DND-41 (cell line): ENCODE measurements at regions not wholly inside any gene's neighbourhood (a gene's known extent, or its start where the extent isn't known, plus 50 kb on each side); places are given as distances from the start of the nearest gene placed in this dataset.
"Not testable (repeated sequence)": the region's sequence is repeated elsewhere in the genome, so short reads cannot be mapped to it uniquely, and the experiment has no call there.

Source experiments
- ATAC-seq: fragments of 200-7000 bp; cut with Tn5 transposase; 3 replicates; pipeline ENCODE4 v1.9.1; 2021; ENCODE audit warnings: low read depth; ENCODE audit not compliant: insufficient read depth
- DNase-seq: peaks from one replicate; pipeline ENCODE4 v3.0.0-alpha.2; 2020
- H2AFZ ChIP-seq: 2 replicates; pipeline ENCODE4 v1.6.0; 2012; ENCODE audit warnings: low read depth, low read length
- H3K27ac ChIP-seq: 2 replicates; pipeline ENCODE4 v1.5.1; 2012; ENCODE audit warnings: low read length, inconsistent platforms
- H3K27me3 ChIP-seq: fragments of 200-600 bp; sonication (generic); 2 replicates; pipeline ENCODE4 v1.6.0; 2012; ENCODE audit warnings: low read length, mild to moderate bottlenecking, inconsistent platforms; ENCODE audit not compliant: insufficient read depth, poor library complexity
- H3K36me3 ChIP-seq: 2 replicates; pipeline ENCODE4 v1.5.1; 2012; ENCODE audit warnings: low read length, inconsistent platforms; ENCODE audit not compliant: insufficient read depth
- H3K4me1 ChIP-seq: 2 replicates; pipeline ENCODE4 v1.5.1; 2012; ENCODE audit warnings: mild to moderate bottlenecking, low read length; ENCODE audit not compliant: insufficient read depth
- H3K4me2 ChIP-seq: 2 replicates; pipeline ENCODE4 v1.6.0; 2012; ENCODE audit warnings: mild to moderate bottlenecking, moderate library complexity, low read length, inconsistent platforms; ENCODE audit not compliant: insufficient read depth
- H3K4me3 ChIP-seq, 2 experiments: fragments of 200-600 bp in 1 of 2; shearing (Covaris generic) in 1 of 2; 2 replicates each; pipeline ENCODE4 v1.5.1; 2012 to 2016; ENCODE audit warnings: inconsistent platforms in 2 of 2, low read length in 2 of 2, mild to moderate bottlenecking in 2 of 2, low read depth in 1 of 2, moderate library complexity in 1 of 2
- H3K79me2 ChIP-seq: 2 replicates; pipeline ENCODE4 v1.6.0; 2012; ENCODE audit warnings: low read length, inconsistent platforms; ENCODE audit not compliant: insufficient read depth
- H3K9ac ChIP-seq: 2 replicates; pipeline ENCODE4 v1.6.0; 2012; ENCODE audit warnings: low read depth, mild to moderate bottlenecking, inconsistent platforms, low read length, moderate library complexity
- H3K9me3 ChIP-seq: 2 replicates; pipeline ENCODE4 v1.5.1; 2012; ENCODE audit warnings: low read length, moderate library complexity, mild to moderate bottlenecking, inconsistent platforms; ENCODE audit not compliant: insufficient read depth, severe bottlenecking
- H4K20me1 ChIP-seq: 2 replicates; pipeline ENCODE4 v1.6.0; 2012; ENCODE audit warnings: low read length; ENCODE audit not compliant: insufficient read depth
- CTCF ChIP-seq: IDR thresholded peaks from 2 replicates; pipeline ENCODE4 v1.5.1; 2012; ENCODE audit warnings: borderline replicate concordance, low read length, moderate library complexity, mild to moderate bottlenecking; ENCODE audit not compliant: poor library complexity, severe bottlenecking; ENCODE audit errors: extremely low read depth
- EZH2 ChIP-seq: IDR thresholded peaks from 3 replicates; pipeline ENCODE4 v1.6.1; 2012; ENCODE audit warnings: borderline replicate concordance, low read depth, mild to moderate bottlenecking, moderate library complexity, low read length, inconsistent platforms; ENCODE audit not compliant: severe bottlenecking

- no peak for TF ChIP-seq EZH2
- no peak for TF ChIP-seq CTCF
- DNase-seq (no peak), ATAC-seq (no peak)
- no peak overlapping the region for H3K4me2 ChIP-seq
- H3K4me3 ChIP-seq = no peak overlapping the region
- H3K79me2 ChIP-seq = no peaks in the 10 kb centered on the region
- H3K9me3 ChIP-seq = no peaks in the 10 kb centered on the region
- H2AFZ ChIP-seq = no peak overlapping the region
- no peaks in the 10 kb centered on the region for H3K27me3 ChIP-seq
- no peak overlapping the region for H3K9ac ChIP-seq
- no peaks in the 10 kb centered on the region for H3K4me1 ChIP-seq
- no peaks in the 10 kb centered on the region for H3K36me3 ChIP-seq
- H3K27ac ChIP-seq = no peak overlapping the region
- 0 out of 2 replicates have a peak, but pooled peaks cover 2% of the 10 kb centered on the region for H4K20me1 ChIP-seq
These were observed 144.7 kb downstream of the ALOX5 start for GRCh38 chr10:45518741-45519140.

- H3K4me1 ChIP-seq = no peaks in the 10 kb centered on the region
- ATAC-seq (no peak), DNase-seq (no peak)
- no peak overlapping the region for H3K4me3 ChIP-seq
- no peaks in the 10 kb centered on the region for H3K36me3 ChIP-seq
- H3K27me3 ChIP-seq = no peaks in the 10 kb centered on the region
- no peak overlapping the region for H3K9ac ChIP-seq
- no peaks in the 10 kb centered on the region for H3K79me2 ChIP-seq
- H3K27ac ChIP-seq = no peak overlapping the region
- H3K9me3 ChIP-seq = no peaks in the 10 kb centered on the region
- no peak overlapping the region for H3K4me2 ChIP-seq
- H4K20me1 ChIP-seq = 0 out of 2 replicates have a peak, but pooled peaks cover 2% of the 10 kb centered on the region
- no peak overlapping the region for H2AFZ ChIP-seq
- TF ChIP-seq EZH2 = no peak
- TF ChIP-seq CTCF = no peak
These were observed 141.6 kb downstream of the ALOX5 start for GRCh38 chr10:45515630-45516029.

GRCh38 chr10:45514291-45515270, 140.6 kb downstream of the ALOX5 start:
- Histone ChIP-seq H4K20me1 (no peaks in the 10 kb centered on the region), H3K9ac (no peak overlapping the region), H3K9me3 (no peaks in the 10 kb centered on the region), H3K27ac (no peak overlapping the region), H3K27me3 (no peaks in the 10 kb centered on the region), H3K4me3 (no peak overlapping the region), H3K79me2 (no peaks in the 10 kb centered on the region), H3K4me1 (no peaks in the 10 kb centered on the region), H3K4me2 (no peak overlapping the region), H3K36me3 (no peaks in the 10 kb centered on the region), H2AFZ (no peak overlapping the region)
- no peak for ATAC-seq
- TF ChIP-seq EZH2 = no peak
- no peak for DNase-seq

GRCh38 chr10:45513551-45513950, 139.5 kb downstream of the ALOX5 start:
- Histone ChIP-seq H3K9ac (no peak overlapping the region), H3K27ac (no peak overlapping the region), H3K36me3 (no peaks in the 10 kb centered on the region), H3K4me1 (no peaks in the 10 kb centered on the region), H3K9me3 (no peaks in the 10 kb centered on the region), H2AFZ (no peak overlapping the region), H3K4me2 (no peak overlapping the region), H3K4me3 (no peak overlapping the region), H4K20me1 (no peaks in the 10 kb centered on the region), H3K79me2 (no peaks in the 10 kb centered on the region), H3K27me3 (no peaks in the 10 kb centered on the region)
- DNase-seq = no peak
- TF ChIP-seq CTCF (no peak), EZH2 (no peak)
- no peak for ATAC-seq

- H3K36me3 ChIP-seq, H3K4me3 ChIP-seq, H3K9me3 ChIP-seq, H3K4me1 ChIP-seq, DNase-seq, H3K79me2 ChIP-seq, H3K9ac ChIP-seq, ATAC-seq, H3K27ac ChIP-seq, H3K4me2 ChIP-seq, H2AFZ ChIP-seq, H3K27me3 ChIP-seq, H4K20me1 ChIP-seq: not testable (repeated sequence)
These were observed 137.9 kb downstream of the ALOX5 start for GRCh38 chr10:45511926-45512325.
